ENCODE measurements at regions not wholly inside any gene's neighbourhood (a gene's known extent, or its start where the extent isn't known, plus 50 kb on each side); places are given as distances from the start of the nearest gene placed in this dataset.

DNA sequence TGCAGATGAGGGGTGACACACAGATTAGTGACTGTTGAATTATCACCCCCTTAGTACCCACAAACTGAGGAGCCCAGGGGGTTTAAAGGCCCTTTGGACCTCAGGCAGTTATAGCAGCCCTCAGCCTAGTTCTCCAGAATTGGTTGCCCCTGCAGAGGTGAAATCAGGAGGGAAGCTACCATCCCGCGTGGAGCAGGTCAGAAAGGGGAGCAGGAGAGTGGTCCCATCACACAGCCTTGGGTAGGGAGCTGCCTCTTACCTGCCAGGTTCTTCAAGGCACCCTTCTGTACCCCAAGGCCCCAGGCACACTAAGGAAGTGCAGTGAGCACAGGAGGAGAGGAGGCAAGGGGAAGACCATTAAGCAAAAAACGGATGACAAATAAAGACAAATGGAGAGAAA lies 121.2 kb upstream of the TNR start:
- DNase-seq, result no peak

DNA sequence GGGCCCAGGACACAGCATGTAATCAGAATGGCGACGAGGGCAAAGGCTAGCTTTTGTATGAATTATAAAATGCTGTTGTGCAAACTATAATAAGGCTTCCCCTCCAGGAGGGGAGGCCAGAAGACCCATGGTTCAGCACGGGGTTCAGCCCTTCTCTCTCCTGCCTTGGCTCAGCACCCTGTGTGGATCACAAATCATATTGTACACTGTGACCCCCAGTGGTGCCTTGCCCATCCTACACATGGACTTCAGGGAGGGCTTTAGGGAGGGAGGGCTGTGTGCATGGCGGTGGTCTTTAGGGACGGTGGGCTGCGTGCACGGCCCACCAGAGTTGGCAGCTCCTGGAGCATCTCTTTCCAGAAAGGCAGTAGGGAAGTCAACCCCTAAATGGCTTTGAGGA lies 120.8 kb upstream of the TNR start:
- DNase-seq, result no peak

DNA sequence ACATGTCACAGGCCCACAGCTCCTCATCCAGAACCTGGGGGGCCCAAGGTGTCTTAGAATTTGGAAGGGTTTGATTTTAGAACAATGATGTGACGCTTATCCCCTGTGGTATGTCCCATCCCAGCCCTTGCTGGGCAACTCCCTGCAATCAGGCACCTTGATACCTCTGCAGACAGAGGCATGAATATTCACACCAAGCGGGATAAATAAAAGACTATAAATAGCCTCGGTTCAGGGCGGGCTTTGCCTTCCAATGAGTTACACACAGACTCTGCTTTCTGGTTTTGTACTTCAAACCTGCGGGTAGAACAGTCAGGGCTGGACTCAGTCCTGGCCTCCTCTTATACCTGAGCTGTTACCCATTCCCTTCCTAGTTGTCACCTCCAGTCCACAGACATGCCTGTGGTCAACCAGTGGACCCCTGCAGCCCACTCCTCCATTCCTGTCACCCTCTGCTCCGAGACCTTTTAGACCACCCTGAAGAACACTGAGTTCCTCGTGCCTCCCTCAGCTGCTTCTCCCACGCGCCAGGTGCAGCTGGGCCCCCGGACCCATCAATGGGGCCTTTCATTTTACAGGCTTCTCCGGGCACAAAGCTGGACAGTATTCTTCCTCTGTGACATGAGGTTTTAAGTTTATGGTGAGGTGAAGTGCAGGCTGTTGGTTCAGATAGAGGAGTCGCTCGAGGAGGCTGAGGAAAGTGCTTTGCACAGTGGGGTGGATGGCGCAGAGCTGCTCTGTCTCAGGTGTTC lies 120.1 kb upstream of the TNR start:
- no peak for DNase-seq

DNA sequence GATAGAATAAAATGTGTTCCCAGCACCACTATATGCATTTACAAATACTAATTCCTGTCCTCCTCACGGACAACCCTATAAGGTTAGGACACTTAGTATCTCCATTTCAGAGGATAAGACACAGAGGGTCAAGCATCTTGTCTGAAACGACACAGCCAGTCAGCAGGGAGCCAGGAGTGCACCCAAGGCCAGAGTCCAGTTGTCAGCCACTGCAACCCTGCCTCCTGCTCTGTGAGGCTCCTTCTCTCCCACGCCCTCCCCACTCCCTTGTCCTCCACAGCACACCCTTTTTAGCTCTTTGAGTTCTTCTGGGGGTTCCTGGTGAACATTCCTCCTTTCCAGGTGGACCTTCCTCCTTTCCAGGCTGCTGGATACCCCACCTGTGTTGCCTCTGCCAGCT lies 119.0 kb upstream of the TNR start:
- DNase-seq, result no peak

DNA sequence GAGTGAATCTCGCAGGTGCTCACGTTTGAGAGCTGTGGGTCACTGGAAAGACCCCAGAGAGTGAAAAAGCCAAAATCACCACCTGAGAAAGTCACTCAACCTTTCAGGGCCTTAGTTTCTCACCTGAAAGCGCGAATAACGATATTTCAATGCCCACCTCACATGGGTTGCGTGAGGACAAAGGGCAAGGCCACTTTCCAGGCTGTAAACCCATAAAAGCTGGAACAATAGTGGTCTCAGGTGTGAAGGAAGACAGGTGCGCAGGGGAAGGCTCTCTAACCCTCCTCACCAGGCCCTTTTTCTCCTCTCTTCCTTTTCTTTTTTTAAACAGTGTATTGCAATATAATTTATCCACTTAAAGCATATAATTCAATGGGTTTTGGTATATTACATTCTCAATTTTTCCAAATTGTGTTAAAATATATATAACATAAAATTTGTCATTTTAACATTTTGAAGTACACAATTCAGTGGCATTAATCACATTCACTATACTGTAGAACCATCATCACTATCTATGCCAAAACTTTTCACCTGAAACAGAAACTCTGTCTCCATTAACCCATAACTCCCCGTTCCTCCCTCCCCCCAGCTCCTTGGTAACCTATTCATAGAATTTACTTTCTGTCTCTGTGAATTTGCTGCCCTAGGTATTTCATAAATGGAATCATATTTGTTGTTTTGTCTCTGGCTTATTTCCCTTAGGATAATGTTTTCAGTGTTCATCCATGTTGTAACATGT lies 118.4 kb upstream of the TNR start:
- no peak for DNase-seq

DNA sequence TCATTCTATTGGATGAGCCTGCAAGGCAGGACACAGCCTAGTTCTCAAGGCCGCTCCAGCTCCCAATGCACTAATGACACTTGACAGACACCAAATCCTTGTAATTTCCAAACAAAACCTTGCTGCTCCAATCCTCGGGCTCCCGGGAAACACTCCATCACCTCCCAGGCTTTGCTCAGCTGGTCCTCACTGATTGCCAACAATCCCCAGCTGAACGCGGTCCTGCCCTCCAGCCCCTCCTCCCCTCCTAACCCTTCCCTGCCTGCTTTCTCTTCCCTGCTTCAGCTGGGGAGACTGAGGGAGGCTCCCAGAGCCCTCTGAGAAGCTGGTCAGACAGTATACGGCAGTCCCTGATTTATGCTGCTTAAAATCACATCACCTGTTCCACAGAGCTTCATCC lies 114.4 kb upstream of the TNR start:
- no peak for DNase-seq

DNA sequence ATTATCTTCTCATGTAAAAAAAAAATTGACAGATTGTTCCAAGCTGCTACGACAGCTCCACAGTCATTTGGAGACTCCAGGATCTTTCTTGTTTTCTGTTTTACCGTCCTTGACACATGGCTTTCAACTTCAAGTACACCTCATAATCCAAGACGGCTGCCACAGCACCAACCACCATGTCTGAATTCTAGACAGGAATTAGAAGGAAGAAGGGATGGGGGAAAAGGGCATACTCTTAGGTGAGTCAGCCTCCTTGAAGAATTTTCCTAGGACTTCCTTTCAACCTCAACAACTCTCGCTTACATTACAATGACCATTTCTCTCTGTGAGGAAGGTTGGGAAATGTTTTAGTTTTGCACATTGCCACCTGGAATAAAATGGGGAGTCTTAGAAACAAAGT lies 110.3 kb upstream of the TNR start:
- DNase-seq, result no peak

DNA sequence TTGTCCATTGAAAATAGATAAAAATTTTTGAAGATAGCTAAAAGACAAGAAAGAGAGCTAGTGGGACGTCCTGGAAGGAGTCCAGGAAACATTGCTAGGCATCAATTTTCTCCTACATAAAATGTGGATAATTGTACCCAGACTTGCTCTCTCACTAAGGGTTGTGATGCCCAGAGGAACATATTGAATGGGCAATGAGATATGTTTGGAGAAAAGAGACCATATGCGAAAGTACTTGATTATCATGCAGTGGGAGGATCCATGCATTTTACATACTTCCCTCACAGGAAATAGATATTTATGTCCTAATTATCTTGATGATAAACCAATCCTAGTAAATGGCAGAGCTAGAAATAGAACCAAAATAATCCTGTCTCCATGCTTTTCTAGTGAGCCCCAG lies 108.4 kb upstream of the TNR start:
- no peak for DNase-seq

DNA sequence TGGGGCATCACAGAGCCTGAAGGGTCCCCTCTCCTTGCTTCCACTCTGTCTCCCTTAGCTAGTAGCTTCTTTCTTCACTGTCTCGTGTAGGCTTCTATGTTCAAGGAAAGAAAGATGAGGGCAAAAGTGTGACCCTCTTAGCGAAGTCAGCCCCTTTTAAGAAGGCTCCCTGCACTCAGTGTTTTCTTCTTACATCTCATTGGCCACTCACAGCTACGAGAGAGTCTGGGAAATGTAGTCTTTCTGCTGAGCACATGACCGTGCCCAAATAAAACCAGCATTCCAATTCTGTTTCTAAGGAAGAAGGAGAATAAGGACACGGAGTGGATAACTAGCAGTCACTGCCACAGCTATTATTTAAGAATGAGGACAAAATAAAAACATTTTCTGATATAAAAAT lies 104.9 kb upstream of the TNR start:
- DNase-seq, result no peak

DNA sequence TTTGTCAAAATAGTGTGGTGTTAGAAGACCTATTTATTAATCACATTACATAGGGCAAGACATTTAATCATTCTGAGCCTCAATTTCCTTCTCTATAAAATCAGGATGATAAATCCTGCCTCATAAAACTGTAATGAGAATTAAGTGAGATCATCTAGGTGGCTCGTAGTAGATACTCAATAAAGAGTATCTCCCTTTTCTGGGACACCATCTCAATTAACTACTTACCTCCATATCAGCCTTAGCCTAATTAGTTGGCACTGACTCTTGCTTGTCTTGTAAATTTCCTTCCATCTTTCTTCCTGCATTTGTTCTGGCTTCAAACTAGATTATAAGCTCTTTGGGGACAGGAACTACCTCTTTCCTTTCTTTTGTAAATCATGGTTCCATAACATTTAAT lies 102.6 kb upstream of the TNR start:
- DNase-seq, result no peak

DNA sequence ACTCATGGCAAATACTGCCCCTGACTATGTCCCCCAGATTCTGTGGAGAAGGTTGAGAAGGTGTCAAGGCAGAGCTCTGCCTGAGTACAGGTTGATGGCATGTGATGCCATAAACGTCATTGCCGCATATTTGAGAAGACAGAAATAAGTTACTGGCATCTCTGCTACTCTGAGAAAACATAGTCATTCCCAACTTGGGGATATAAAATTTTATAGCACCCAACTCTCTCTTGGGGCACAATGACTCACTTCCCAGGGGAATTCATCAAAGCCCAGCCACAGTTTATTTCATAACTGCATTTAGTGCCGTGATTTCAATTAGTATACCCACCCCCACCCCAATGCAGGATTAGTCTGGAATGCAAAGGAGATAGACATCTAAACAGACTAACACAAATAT lies 101.9 kb upstream of the TNR start:
- DNase-seq, result no peak

DNA sequence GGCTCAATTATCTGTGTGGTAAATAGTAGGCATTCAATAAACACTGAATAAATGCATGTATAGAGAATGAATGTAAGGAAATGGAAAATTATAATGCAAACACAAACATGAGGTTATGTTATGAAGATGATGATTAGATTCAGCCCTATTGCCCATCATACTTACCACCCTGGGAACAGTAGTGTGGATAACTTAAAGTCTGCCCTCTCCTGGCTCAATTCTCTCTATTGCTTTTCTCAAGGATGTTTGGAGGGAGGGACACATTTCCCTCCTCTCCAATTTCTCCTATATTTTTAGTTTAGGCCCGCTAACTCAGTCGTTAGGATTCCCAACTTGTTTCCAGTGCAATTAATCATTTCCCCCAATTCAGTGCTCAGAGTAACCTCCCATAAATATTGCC lies 101.5 kb upstream of the TNR start:
- DNase-seq, result no peak

DNA sequence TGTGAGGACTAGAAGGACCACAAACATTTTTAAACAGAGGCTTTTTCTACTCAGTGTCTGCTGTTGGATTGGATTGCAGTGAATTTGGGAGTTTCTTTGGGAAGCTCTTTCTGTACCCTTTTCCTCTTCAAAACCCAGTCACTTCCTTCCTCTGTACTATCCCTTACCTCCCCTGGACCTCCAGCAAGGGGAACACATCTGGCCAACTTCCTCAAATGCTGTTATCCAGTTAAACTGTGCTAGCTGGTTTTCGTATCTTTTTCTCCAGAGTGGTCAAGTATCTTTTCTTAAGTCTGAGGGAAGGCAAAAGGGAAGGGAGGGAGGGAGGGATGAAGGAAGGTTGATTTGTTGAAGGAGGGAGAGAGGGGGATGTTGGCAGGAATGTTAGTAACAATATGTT lies 99.2 kb upstream of the TNR start:
- DNase-seq, result no peak

DNA sequence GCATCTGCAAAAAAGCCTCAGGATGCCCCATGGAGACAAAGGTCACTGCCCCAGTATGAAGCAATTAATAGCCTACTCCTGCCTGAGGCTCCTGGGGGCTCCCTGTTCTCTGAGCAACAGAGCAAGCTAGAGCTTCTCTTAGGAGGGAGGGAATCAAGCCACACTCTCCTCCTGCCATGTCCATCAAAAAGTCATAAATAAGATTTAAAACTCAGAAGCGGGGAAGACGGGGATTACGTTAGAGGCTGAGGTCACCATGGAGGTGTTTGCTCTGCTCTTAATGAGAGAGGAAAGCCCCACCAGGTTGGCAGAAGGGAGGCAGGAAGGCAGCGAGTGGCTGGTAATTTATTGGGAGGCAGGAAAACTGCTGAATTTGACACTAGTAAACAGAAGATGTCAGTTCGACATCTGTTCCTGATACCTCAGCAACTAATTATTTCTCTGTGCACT lies 98.4 kb upstream of the TNR start:
- DNase-seq, result no peak

DNA sequence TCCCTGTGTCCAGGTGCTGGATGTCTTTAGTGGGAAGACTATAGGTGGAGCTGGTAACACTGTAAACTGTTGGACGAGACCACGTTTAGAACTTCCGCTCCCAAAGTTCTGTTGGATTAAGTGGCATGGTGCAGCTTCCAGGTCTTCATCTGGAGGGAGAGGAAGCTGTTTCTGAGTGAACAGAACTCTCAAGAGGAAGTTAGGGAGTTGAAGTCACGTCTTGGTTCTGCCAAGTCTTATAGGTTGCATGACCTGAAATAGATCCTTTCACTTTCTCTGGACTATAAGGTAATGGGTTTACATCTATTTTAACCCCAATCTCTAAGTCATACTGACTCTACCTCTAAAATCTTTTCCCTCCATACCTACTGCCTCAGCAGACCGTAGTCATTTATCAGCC lies 97.4 kb upstream of the TNR start:
- DNase-seq, result no peak

DNA sequence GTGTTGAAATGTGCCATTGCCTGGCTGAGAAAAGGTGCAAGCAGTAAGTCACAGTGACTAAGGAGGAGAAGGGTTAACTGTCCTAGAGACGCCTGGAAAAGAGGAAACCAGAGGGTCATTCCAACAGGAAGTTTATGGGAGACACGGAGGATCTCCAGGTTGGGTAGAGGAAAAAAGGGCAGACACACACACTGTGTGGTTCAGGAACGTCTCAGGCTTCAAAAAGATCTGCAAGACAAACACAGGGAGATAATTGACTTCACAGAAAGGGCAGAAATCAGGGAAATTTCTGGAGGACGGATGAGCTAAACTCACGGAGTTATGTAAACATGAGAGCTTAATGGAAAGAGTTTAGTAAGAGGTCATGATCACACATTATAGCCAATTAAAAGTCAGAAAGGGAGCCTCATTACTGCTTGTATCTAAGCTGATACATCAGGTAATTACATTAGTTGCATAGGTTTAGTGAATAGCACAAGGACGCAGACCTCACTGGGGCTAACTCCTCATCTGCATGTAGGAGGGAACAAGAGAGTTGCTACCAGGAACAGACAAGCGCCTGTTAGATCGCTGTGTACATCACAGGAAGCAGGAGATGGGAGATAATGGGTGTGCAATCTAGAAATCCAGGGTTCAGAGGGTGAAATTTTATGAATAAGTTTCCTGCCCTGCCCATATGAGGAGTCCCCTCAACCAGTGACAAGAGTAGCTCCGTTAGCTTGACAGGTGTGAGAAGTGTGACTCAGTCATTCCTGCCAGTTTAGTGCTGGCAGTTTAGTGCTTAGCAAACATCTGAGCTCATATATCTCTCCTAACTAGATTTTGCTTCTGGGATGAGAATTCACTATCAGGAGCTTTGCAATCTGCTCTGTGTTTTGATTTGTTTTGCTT lies 96.6 kb upstream of the TNR start:
- no peak for DNase-seq

DNA sequence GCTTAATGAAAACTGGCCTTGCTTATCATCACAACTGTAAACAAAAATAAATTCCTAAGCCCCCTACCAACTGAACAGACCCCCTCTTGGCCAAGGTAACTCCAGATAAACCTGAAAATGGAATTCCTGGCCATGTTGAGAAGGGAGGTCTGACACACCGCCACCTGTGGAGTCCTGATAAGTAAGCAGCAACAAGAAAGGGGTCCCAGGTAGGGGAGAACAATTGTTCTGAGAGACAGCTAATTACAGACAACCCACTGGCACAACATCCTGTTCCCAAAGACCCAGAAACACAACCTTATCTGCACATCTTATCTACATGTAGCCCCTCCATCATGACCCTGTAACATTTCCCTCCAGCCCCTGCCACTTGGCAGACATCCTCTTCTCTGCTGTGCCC lies 91.2 kb upstream of the TNR start:
- DNase-seq, result no peak

DNA sequence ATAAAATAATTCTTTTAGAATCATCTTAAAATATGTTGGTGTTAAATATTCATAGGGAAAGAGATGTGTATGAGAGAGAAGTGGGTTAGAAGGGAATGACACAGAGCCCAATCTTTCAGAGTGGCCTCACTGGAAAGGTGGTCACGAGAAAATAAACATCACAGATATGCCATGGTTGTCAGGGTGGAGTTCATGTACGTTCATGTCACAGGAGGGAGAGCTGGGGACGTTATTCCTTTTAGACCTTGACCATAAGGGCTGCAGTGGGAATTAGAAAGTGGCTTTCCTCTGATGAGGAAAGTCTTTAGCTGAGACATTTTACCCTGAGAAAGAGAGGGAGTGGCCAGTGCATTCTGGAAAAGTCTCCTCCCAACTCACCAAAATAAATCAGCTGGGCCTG lies 90.6 kb upstream of the TNR start:
- no peak for DNase-seq

DNA sequence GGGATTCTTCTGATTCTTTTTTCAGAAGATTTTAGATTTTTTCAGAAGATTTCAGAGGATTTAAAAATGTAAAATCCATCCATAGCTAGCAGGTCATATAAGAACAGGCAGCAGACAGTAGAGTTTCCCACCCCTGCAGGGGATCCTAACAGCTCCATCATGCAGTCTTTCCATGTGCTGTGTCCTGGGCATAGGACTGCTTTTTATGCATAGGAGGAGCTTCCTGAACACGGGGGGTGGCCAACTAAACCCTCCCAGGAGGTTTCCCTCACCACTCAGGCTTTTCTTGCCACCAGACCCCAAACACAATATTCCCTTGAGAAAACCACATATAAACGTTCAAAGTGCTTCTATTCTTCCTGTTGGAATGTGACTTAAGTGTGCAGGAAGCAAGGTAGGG lies 90.1 kb upstream of the TNR start:
- DNase-seq, result no peak

DNA sequence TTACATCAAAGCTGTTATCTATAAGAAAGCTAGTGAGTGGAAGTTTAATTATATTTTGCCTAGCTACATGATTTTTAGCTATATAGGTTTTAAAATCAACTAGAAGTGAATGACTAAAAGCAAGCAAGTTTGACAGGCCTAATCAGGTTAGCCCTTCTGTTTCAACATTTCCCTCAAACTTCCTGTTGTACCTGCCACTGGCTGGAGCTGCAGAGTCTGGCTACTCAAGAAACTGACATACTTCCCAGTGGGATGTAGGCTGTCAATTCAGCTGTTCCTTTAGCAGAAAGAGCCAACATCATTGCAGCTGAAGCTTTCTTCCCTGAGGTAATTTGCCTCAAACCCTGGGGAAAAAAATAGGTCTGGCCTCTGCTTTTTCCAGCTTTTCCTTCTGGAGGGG lies 87.1 kb upstream of the TNR start:
- no peak for DNase-seq

DNA sequence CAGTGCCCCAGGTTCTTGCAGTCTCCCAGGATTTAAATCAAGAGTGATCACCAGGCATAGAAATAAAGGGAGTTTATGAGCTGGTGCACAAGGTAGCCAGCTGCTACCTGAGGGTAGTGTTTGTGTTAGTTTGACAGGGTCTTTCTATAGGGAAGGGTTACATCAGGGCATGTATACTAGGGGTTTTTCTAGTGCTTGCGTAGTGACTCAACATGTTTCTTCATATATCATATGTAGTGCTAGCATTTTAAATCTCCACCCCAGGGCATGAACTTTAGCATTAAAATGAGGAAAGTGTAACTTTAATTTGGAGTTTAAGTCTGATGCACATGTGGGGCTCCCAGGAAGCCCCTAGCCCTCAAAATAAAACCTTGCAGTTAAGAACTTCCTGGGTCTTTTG lies 86.5 kb upstream of the TNR start:
- no peak for DNase-seq

DNA sequence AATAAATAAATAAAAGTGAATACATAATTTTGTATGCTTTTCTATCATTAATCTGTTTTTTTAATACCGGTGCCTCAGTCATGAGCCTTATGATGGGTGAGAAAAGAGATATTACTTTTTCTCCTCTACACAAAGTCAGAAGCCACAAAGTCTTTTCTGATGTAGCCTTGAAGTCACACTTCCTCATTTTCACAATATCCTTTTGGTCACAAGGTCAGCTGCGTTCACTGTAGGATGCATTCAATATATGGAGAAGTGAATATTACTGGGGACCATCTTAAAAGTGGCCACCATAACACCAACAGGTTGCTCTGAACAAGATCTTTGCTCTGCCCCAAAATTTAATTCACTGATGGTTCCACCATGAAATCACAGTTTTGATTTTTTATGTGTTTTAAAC lies 83.3 kb upstream of the TNR start:
- DNase-seq, result no peak

DNA sequence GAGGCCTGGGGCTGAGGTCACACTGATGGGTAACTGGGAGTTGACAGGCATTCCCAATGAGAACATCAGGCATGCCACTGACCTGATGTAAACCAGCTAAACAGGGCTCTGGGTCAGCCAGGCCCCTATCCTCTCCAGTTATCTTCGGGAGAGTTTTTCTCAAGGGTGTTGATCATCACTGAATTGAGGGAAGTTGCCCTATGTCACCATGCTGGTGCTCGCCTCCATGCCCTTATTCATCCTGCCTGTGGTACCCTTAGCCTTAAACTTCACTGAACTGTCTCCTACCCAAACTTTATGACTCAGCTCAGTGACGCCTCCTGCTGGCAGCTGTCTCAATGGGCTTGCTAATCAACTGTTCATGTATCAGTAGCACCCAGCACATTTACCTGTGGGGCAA lies 80.7 kb upstream of the TNR start:
- DNase-seq, result peak; percentile 62

DNA sequence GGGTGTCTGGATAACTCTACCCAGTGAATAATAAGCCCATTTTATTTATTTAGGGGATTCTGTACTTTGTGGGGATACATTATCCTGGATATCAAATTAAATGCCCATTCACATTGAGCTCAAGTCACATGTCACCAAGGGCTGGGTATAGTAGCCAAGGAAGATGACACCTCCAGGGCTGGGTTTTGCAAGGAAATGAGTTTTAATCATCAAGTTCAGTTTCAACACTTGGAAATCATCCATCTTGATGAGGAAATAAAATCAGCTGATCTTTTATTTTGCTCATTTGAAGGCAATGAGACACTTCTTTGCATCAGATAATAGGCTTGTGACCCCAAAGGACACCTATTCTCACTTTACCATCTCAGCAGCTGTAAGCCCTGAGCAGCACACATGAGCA lies 80.0 kb upstream of the TNR start:
- DNase-seq, result no peak
